Thyroid gland (tissue), 4 donors: ENCODE measurements at regions not wholly inside any gene's neighbourhood (a gene's known extent, or its start where the extent isn't known, plus 50 kb on each side); places are given as distances from the start of the nearest gene placed in this dataset.

Experiments used
- DNase-seq, 2 donors: peaks; one replicate each; pipeline ENCODE4 v3.0.0-alpha.2; 2019
- H3K27ac ChIP-seq, 3 donors: fragments of 200-600 bp; sonication (generic); 1 replicate in 2 of 3; 2 replicates in 1 of 3; pipeline ENCODE4 v1.5.1; 2016 to 2019; ENCODE audit warnings: mild to moderate bottlenecking in 1 of 3, moderate library complexity in 1 of 3
- H3K27me3 ChIP-seq: fragments of 200-600 bp; sonication (generic); one replicate; pipeline ENCODE4 v1.5.1; 2019
- H3K36me3 ChIP-seq, 2 donors: fragments of 200-600 bp; sonication (generic); one replicate each; pipeline ENCODE4 v1.5.1; 2016 to 2019
- H3K4me1 ChIP-seq, 2 donors: fragments of 200-600 bp; sonication (generic); one replicate each; pipeline ENCODE4 v1.5.1; 2017 to 2019
- H3K4me3 ChIP-seq, 3 donors: fragments of 200-600 bp; sonication (generic); replicated peaks in 1 of 3; 1 replicate in 2 of 3; 2 replicates in 1 of 3; pipeline ENCODE4 v1.5.1; 2016; ENCODE audit warnings: mild to moderate bottlenecking in 1 of 3
- H3K9me3 ChIP-seq: fragments of 200-600 bp; sonication (generic); one replicate; pipeline ENCODE4 v1.5.1; 2017
- CTCF ChIP-seq, 6 experiments: fragments of 200-600 bp in 3 of 6; fragments of 450-650 bp in 3 of 6; sonication (generic) in 3 of 6; IDR thresholded peaks; one replicate each; pipeline ENCODE4 v1.5.1; 2016 to 2019; ENCODE audit warnings: antibody characterized with exemption in 6 of 6, mild to moderate bottlenecking in 2 of 6, inconsistent platforms in 1 of 6, moderate library complexity in 1 of 6
- POLR2A ChIP-seq, 2 donors: fragments of 450-650 bp; IDR thresholded peaks; one replicate each; pipeline ENCODE4 v1.6.1; 2017; ENCODE audit warnings: antibody characterized with exemption in 2 of 2, mild to moderate bottlenecking in 2 of 2, moderate library complexity in 1 of 2
- WGBS, 2 donors: methylation state at CpG; one replicate each; pipeline ENCODE4 v1.1.5; 2017; 5-methylcytosine and 5-hydroxymethylcytosine counted together
- intact Hi-C: fragments of 100-400 bp; cut with DNase I; formaldehyde crosslinking; loops from one replicate; pipeline ENCODE4 v1.15.1; 2023

- Histone ChIP-seq H3K4me3 (no peak overlapping the region), H3K27me3 (no peaks in the 10 kb centered on the region), H3K36me3 (no peaks in the 10 kb centered on the region), H3K27ac (no peak overlapping the region), H3K4me1 (no peaks in the 10 kb centered on the region), H3K9me3 (no peaks in the 10 kb centered on the region)
- TF ChIP-seq CTCF (IDR thresholded peaks at IDR 0.05) (no peak), POLR2A (IDR thresholded peaks at IDR 0.05) (no peak)
- DNase-seq, result no peak
- WGBS, 2 donors, result 48 to 67% methylated on average over 1 of the region's 1 CpG
- intact Hi-C loops, result no loop called here
Observed at GRCh38 chr6:74863968-74864367, 341.9 kb downstream of the COL12A1 start.

GRCh38 chr6:74860456-74860855, 345.4 kb downstream of the COL12A1 start:
- Histone ChIP-seq H3K27me3 (no peaks in the 10 kb centered on the region), H3K27ac (no peak overlapping the region), H3K9me3 (no peaks in the 10 kb centered on the region), H3K36me3 (no peaks in the 10 kb centered on the region), H3K4me1 (no peaks in the 10 kb centered on the region), H3K4me3 (no peak overlapping the region)
- no peak for DNase-seq
- TF ChIP-seq CTCF (IDR thresholded peaks at IDR 0.05) (no peak), POLR2A (IDR thresholded peaks at IDR 0.05) (no peak)
- intact Hi-C loops, result no loop called here

GRCh38 chr6:74857157-74857556, 348.7 kb downstream of the COL12A1 start:
- Histone ChIP-seq H3K27ac (no peak overlapping the region), H3K4me3 (no peak overlapping the region), H3K27me3 (no peaks in the 10 kb centered on the region), H3K4me1 (no peaks in the 10 kb centered on the region), H3K36me3 (no peaks in the 10 kb centered on the region), H3K9me3 (no peaks in the 10 kb centered on the region)
- no peak for DNase-seq
- intact Hi-C loops, result no loop called here
- TF ChIP-seq POLR2A (IDR thresholded peaks at IDR 0.05) (no peak), CTCF (IDR thresholded peaks at IDR 0.05) (no peak)
- 91 to 92% methylated on average over 3 of the region's 3 CpGs for WGBS, 2 donors

- TF ChIP-seq CTCF (IDR thresholded peaks at IDR 0.05) (no peak), POLR2A (IDR thresholded peaks at IDR 0.05) (no peak)
- intact Hi-C loops, result no loop called here
- H3K36me3 ChIP-seq, result no peaks in the 10 kb centered on the region
- H3K27me3 ChIP-seq, result no peaks in the 10 kb centered on the region
- H3K9me3 ChIP-seq, result no peaks in the 10 kb centered on the region
- H3K27ac ChIP-seq, result no peak overlapping the region
- DNase-seq, result no peak
- no peaks in the 10 kb centered on the region for H3K4me1 ChIP-seq
- H3K4me3 ChIP-seq, result no peak overlapping the region
Observed at GRCh38 chr6:74853991-74854390, 351.9 kb downstream of the COL12A1 start.

- 64 to 89% methylated on average over 2 of the region's 2 CpGs for whole genome bisulfite sequencing, 2 donors
- Histone ChIP-seq H3K27ac (no peak overlapping the region), H3K9me3 (no peaks in the 10 kb centered on the region), H3K36me3 (no peaks in the 10 kb centered on the region), H3K4me1 (no peaks in the 10 kb centered on the region), H3K4me3 (no peak overlapping the region), H3K27me3 (no peaks in the 10 kb centered on the region)
- no peak for DNase-seq
- TF ChIP-seq POLR2A (IDR thresholded peaks at IDR 0.05), result no peak
- intact Hi-C loops, result no loop called here
Observed at GRCh38 chr6:74851596-74851995, 354.3 kb downstream of the COL12A1 start.

- 91 to 95% methylated on average over 3 of the region's 3 CpGs for WGBS, 2 donors
- TF ChIP-seq CTCF (IDR thresholded peaks at IDR 0.05), result no peak
- TF ChIP-seq POLR2A (IDR thresholded peaks at IDR 0.05), result no peak
- Histone ChIP-seq H3K36me3 (no peaks in the 10 kb centered on the region), H3K27me3 (no peaks in the 10 kb centered on the region), H3K9me3 (no peaks in the 10 kb centered on the region), H3K27ac (no peak overlapping the region), H3K4me3 (no peak overlapping the region), H3K4me1 (no peaks in the 10 kb centered on the region)
- DNase-seq, result no peak
- intact Hi-C loops, result no loop called here
Observed at GRCh38 chr6:74840953-74841352, 364.9 kb downstream of the COL12A1 start.
